ENCODE measurements at regions not wholly inside any gene's neighbourhood (a gene's known extent, or its start where the extent isn't known, plus 50 kb on each side); places are given as distances from the start of the nearest gene placed in this dataset.

DNA sequence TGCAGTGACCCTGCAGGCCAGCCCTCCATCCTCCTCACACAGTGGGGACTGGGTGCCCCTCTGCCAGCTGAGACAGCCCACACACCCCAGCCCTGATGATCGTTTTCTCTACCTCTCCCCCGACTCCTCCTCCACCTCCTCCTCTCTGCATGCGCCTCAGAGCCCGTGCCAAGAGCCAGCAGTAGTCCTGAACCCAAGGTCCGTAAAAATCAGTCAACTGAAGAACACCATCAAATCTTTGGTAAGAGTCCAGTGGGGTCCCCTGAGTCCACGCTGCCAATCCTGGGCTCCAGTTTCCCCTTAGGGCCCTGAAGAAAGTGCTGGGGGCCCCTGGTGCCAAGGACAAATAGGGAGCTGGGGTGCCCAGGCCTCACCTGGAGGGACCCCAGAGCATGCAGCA lies 109.3 kb upstream of the FAN1 start:
- WGBS (ENCODE audit: low lambda C conversion rate): 45% methylated on average over 5 of the region's 6 CpGs
- no peak for DNase-seq
- POLR2A ChIA-PET: no interaction called here
- H3K27me3 ChIP-seq (ENCODE audit: insufficient read depth): no peaks in the 10 kb centered on the region
- no peaks in the 10 kb centered on the region for H4K20me1 ChIP-seq (ENCODE audit: insufficient read depth)
- no peak overlapping the region for H3K4me2 ChIP-seq
- H3K27ac ChIP-seq (ENCODE audit: low read depth in 2 of 2, low read length in 1 of 2): no peak overlapping the region
- no peak overlapping the region for H3K9ac ChIP-seq
- CTCF ChIA-PET: interaction anchor here (1.0 to 1.4 kb wide), 2 partner anchors 335 to 694 kb away, joined by 5 read pairs; no protein-coding TSS in a partner anchor
- TF ChIP-seq SMC3 (IDR thresholded peaks at IDR 0.05; ENCODE audit: low read depth, low read length): no peak
- no peak for TF ChIP-seq RCOR1 (IDR thresholded peaks at IDR 0.05; ENCODE audit: low read length)
- TF ChIP-seq GATA2 (CRISPR knock-in tag; IDR thresholded peaks at IDR 0.05): no peak
- TF ChIP-seq, protein P1, sequence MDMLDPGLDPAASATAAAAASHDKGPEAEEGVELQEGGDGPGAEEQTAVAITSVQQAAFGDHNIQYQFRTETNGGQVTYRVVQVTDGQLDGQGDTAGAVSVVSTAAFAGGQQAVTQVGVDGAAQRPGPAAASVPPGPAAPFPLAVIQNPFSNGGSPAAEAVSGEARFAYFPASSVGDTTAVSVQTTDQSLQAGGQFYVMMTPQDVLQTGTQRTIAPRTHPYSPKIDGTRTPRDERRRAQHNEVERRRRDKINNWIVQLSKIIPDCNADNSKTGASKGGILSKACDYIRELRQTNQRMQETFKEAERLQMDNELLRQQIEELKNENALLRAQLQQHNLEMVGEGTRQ (IDR thresholded peaks at IDR 0.05; ENCODE audit: borderline replicate concordance, low read depth, low read length): no peak
- TF ChIP-seq, protein P2, sequence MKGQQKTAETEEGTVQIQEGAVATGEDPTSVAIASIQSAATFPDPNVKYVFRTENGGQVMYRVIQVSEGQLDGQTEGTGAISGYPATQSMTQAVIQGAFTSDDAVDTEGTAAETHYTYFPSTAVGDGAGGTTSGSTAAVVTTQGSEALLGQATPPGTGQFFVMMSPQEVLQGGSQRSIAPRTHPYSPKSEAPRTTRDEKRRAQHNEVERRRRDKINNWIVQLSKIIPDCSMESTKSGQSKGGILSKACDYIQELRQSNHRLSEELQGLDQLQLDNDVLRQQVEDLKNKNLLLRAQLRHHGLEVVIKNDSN (IDR thresholded peaks at IDR 0.05; ENCODE audit: borderline replicate concordance, low read depth): no peak
- TF ChIP-seq, protein P3, sequence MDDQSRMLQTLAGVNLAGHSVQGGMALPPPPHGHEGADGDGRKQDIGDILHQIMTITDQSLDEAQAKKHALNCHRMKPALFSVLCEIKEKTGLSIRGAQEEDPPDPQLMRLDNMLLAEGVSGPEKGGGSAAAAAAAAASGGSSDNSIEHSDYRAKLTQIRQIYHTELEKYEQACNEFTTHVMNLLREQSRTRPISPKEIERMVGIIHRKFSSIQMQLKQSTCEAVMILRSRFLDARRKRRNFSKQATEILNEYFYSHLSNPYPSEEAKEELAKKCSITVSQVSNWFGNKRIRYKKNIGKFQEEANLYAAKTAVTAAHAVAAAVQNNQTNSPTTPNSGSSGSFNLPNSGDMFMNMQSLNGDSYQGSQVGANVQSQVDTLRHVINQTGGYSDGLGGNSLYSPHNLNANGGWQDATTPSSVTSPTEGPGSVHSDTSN (IDR thresholded peaks at IDR 0.05): no peak
- TF ChIP-seq EZH2phosphoT487 (IDR thresholded peaks at IDR 0.05; ENCODE audit: borderline replicate concordance, low read depth): no peak
- TF ChIP-seq FOXM1 (IDR thresholded peaks at IDR 0.05; ENCODE audit: low read depth): no peak
- TF ChIP-seq, protein P4, sequence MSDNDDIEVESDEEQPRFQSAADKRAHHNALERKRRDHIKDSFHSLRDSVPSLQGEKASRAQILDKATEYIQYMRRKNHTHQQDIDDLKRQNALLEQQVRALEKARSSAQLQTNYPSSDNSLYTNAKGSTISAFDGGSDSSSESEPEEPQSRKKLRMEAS (IDR thresholded peaks at IDR 0.05; ENCODE audit: low read depth): no peak
- TF ChIP-seq FOXJ3 (CRISPR knock-in tag; IDR thresholded peaks at IDR 0.05): no peak
- TF ChIP-seq, protein P5, sequence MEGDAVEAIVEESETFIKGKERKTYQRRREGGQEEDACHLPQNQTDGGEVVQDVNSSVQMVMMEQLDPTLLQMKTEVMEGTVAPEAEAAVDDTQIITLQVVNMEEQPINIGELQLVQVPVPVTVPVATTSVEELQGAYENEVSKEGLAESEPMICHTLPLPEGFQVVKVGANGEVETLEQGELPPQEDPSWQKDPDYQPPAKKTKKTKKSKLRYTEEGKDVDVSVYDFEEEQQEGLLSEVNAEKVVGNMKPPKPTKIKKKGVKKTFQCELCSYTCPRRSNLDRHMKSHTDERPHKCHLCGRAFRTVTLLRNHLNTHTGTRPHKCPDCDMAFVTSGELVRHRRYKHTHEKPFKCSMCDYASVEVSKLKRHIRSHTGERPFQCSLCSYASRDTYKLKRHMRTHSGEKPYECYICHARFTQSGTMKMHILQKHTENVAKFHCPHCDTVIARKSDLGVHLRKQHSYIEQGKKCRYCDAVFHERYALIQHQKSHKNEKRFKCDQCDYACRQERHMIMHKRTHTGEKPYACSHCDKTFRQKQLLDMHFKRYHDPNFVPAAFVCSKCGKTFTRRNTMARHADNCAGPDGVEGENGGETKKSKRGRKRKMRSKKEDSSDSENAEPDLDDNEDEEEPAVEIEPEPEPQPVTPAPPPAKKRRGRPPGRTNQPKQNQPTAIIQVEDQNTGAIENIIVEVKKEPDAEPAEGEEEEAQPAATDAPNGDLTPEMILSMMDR (IDR thresholded peaks at IDR 0.05): no peak
- no peak for TF ChIP-seq YY1 (IDR thresholded peaks at IDR 0.05; ENCODE audit: low read depth)
- no peak for TF ChIP-seq ELF1 (IDR thresholded peaks at IDR 0.05)
- no peak for TF ChIP-seq CHD2 (IDR thresholded peaks at IDR 0.05; ENCODE audit: low read length, partially characterized antibody)
- H3K79me2 ChIP-seq (ENCODE audit: insufficient read depth): no peaks in the 10 kb centered on the region
- H3F3A ChIP-seq (replicated peaks; ENCODE audit: insufficient read depth): no peaks in the 10 kb centered on the region
- no peaks in the 10 kb centered on the region for H3K4me1 ChIP-seq (ENCODE audit: control insufficient read depth in 1 of 2, insufficient read depth in 2 of 2, low read depth in 1 of 2, low read length in 1 of 2)
- no peaks in the 10 kb centered on the region for H3K36me3 ChIP-seq (replicated peaks in 1 of 2; ENCODE audit: control insufficient read depth in 1 of 2, insufficient read depth in 2 of 2, low read length in 1 of 2)
- no peaks in the 10 kb centered on the region for H3K9me3 ChIP-seq
- no peak overlapping the region for H2AFZ ChIP-seq (ENCODE audit: low read depth)
- H3K4me3 ChIP-seq (ENCODE audit: low read depth in 2 of 2, low read length in 1 of 2): no peak overlapping the region
- no peaks in the 10 kb centered on the region for H3K9me2 ChIP-seq
